GM12872 (cell line): ENCODE measurements at regions not wholly inside any gene's neighbourhood (a gene's known extent, or its start where the extent isn't known, plus 50 kb on each side); places are given as distances from the start of the nearest gene placed in this dataset.

Experiments used
- CTCF ChIP-seq: IDR thresholded peaks from 3 replicates; pipeline ENCODE4 v1.5.1; 2011; ENCODE audit warnings: low read depth, mild to moderate bottlenecking, low read length, moderate library complexity; ENCODE audit not compliant: insufficient read depth

- no peak for TF ChIP-seq CTCF
Observed at GRCh38 chr11:29312812-29313211, 704.0 kb downstream of the KCNA4 start.

- no peak for TF ChIP-seq CTCF
Observed at GRCh38 chr11:29310725-29311342, 706.0 kb downstream of the KCNA4 start.

- TF ChIP-seq CTCF, result no peak
Observed at GRCh38 chr11:29309992-29310391, 706.8 kb downstream of the KCNA4 start.

- no peak for TF ChIP-seq CTCF
Observed at GRCh38 chr11:29306527-29306926, 710.3 kb downstream of the KCNA4 start.

- TF ChIP-seq CTCF, result no peak
Observed at GRCh38 chr11:29305456-29306232, 711.2 kb downstream of the KCNA4 start.

GRCh38 chr11:29300420-29300819 is 716.4 kb downstream of the KCNA4 start:
- no peak for TF ChIP-seq CTCF

- no peak for TF ChIP-seq CTCF
Observed at GRCh38 chr11:29296680-29297079, 720.1 kb downstream of the KCNA4 start.
